ENCODE measurements at regions not wholly inside any gene's neighbourhood (a gene's known extent, or its start where the extent isn't known, plus 50 kb on each side); places are given as distances from the start of the nearest gene placed in this dataset.
A peak's percentile ranks its signal among the peaks of the same experiment; 100 is the strongest.

- Histone ChIP-seq H3K9me3 (no peaks in the 10 kb centered on the region), H3K4me3 (no peak overlapping the region), H3K27me3 (ENCODE audit: low read depth) (no peaks in the 10 kb centered on the region), H3K4me1 (peaks cover 27% of the 10 kb centered on the region), H3K27ac (peak overlapping the region; percentile 27), H3K36me3 (no peaks in the 10 kb centered on the region)
- intact Hi-C loops (cut with DNase I), result no loop called here
- peak; percentile 77 to 86 for ATAC-seq
- no peak for TF ChIP-seq CTCF (IDR thresholded peaks at IDR 0.05)
- no peak for DNase-seq
Measured at GRCh38 chr10:10786109-10787090, 231.3 kb upstream of the CELF2 start.

- Histone ChIP-seq H3K4me3 (no peak overlapping the region), H3K27ac (peak overlapping the region; percentile 27), H3K36me3 (no peaks in the 10 kb centered on the region), H3K27me3 (ENCODE audit: low read depth) (no peaks in the 10 kb centered on the region), H3K9me3 (no peaks in the 10 kb centered on the region), H3K4me1 (peaks cover 27% of the 10 kb centered on the region)
- intact Hi-C loops (cut with DNase I), result no loop called here
- ATAC-seq, result no peak
- no peak for DNase-seq
- no peak for TF ChIP-seq CTCF (IDR thresholded peaks at IDR 0.05)
Measured at GRCh38 chr10:10787586-10787985, 230.1 kb upstream of the CELF2 start.

GRCh38 chr10:10788761-10789160, 228.9 kb upstream of the CELF2 start:
- peak overlapping the region; percentile 50 for H3K27ac ChIP-seq

GRCh38 chr10:10791869-10792268, 225.8 kb upstream of the CELF2 start:
- Histone ChIP-seq H3K9me3 (no peaks in the 10 kb centered on the region), H3K36me3 (no peaks in the 10 kb centered on the region), H3K27ac (peak overlapping the region; percentile 90), H3K4me1 (peaks cover 24% of the 10 kb centered on the region), H3K27me3 (ENCODE audit: low read depth) (no peaks in the 10 kb centered on the region), H3K4me3 (peak overlapping the region; percentile 48)
- no peak for ATAC-seq
- intact Hi-C loops (cut with DNase I), result no loop called here
- no peak for TF ChIP-seq CTCF (IDR thresholded peaks at IDR 0.05)
- DNase-seq, result no peak

More at GRCh38 chr10:10788761-10789160, 228.9 kb upstream of the CELF2 start:
- no peak for ATAC-seq
- TF ChIP-seq CTCF (IDR thresholded peaks at IDR 0.05), result no peak
- H3K4me3 ChIP-seq, result peak overlapping the region; percentile 19
- intact Hi-C loops (cut with DNase I), result no loop called here
- peaks cover 27% of the 10 kb centered on the region for H3K4me1 ChIP-seq
- DNase-seq, result no peak
- no peaks in the 10 kb centered on the region for H3K36me3 ChIP-seq
- H3K27me3 ChIP-seq (ENCODE audit: low read depth), result no peaks in the 10 kb centered on the region
- no peaks in the 10 kb centered on the region for H3K9me3 ChIP-seq

GRCh38 chr10:10792681-10793080, 225.0 kb upstream of the CELF2 start:
- ATAC-seq (peak; percentile 11 to 22), DNase-seq (no peak)
- Histone ChIP-seq H3K27me3 (ENCODE audit: low read depth) (no peaks in the 10 kb centered on the region), H3K36me3 (no peaks in the 10 kb centered on the region), H3K9me3 (no peaks in the 10 kb centered on the region), H3K4me3 (peak overlapping the region; percentile 48), H3K4me1 (peaks cover 31% of the 10 kb centered on the region), H3K27ac (peak overlapping the region; percentile 90)
- no peak for TF ChIP-seq CTCF (IDR thresholded peaks at IDR 0.05)
- intact Hi-C loops (cut with DNase I), result no loop called here
